ENCODE measurements at regions not wholly inside any gene's neighbourhood (a gene's known extent, or its start where the extent isn't known, plus 50 kb on each side); places are given as distances from the start of the nearest gene placed in this dataset.

DNA sequence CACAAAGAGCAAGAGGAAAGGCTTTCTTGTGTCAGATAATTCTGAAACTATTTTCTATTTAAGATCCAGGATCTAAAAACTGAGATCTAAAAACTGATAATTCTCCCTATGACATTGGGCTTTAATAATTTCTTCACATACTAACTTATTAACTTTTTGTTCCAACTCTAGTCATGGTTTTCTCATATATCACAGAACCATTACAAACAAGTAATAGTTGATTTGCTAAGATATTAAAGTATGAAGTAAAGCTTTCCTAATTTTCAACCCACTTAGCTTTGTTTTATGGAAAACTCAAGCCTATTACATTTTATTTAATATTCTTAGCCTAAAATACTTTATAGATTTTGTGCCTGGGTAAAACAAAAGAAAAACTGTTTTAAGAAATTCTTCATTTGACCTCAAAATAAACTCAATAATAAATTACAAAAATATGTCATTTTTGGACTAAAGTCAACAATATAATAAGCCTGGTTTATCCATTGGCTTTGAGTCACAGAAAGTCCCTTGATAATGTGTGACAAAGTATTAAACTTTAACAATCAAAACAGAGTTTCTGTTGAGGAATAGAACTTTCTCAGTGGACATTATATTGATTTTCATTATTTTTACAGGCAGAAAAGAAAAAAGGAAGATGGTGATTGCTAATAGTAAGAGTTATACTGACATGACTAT is 1142.9 kb upstream of the SORCS1 start:
- TF ChIP-seq, protein P1, sequence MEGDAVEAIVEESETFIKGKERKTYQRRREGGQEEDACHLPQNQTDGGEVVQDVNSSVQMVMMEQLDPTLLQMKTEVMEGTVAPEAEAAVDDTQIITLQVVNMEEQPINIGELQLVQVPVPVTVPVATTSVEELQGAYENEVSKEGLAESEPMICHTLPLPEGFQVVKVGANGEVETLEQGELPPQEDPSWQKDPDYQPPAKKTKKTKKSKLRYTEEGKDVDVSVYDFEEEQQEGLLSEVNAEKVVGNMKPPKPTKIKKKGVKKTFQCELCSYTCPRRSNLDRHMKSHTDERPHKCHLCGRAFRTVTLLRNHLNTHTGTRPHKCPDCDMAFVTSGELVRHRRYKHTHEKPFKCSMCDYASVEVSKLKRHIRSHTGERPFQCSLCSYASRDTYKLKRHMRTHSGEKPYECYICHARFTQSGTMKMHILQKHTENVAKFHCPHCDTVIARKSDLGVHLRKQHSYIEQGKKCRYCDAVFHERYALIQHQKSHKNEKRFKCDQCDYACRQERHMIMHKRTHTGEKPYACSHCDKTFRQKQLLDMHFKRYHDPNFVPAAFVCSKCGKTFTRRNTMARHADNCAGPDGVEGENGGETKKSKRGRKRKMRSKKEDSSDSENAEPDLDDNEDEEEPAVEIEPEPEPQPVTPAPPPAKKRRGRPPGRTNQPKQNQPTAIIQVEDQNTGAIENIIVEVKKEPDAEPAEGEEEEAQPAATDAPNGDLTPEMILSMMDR (IDR thresholded peaks at IDR 0.05; ENCODE audit: control extremely low read depth, extremely low read depth, low read depth, missing control alignments), result no peak
- ChIA-PET CTCF (no interaction called here), POLR2A (no interaction called here)
- no peak for DNase-seq (ENCODE audit: extremely low spot score)

GRCh38 chr10:108303149-108303548 is 1138.6 kb upstream of the SORCS1 start:
- POLR2A ChIA-PET, result no interaction called here
- TF ChIP-seq, protein P1 (IDR thresholded peaks at IDR 0.05; ENCODE audit: control extremely low read depth, extremely low read depth, low read depth, missing control alignments), result no peak
- CTCF ChIA-PET, result no interaction called here
- DNase-seq (ENCODE audit: extremely low spot score), result no peak

- ChIA-PET CTCF (no interaction called here), POLR2A (no interaction called here)
- TF ChIP-seq, protein P1 (IDR thresholded peaks at IDR 0.05; ENCODE audit: control extremely low read depth, extremely low read depth, low read depth, missing control alignments), result no peak
- DNase-seq (ENCODE audit: extremely low spot score), result no peak
Measured at GRCh38 chr10:108301002-108301401, 1136.5 kb upstream of the SORCS1 start.

GRCh38 chr10:108290823-108291222 is 1126.3 kb upstream of the SORCS1 start:
- POLR2A ChIA-PET, result no interaction called here
- TF ChIP-seq, protein P1 (IDR thresholded peaks at IDR 0.05; ENCODE audit: control extremely low read depth, extremely low read depth, low read depth, missing control alignments), result no peak
- no peak for DNase-seq (ENCODE audit: extremely low spot score)
- CTCF ChIA-PET, result no interaction called here

DNA sequence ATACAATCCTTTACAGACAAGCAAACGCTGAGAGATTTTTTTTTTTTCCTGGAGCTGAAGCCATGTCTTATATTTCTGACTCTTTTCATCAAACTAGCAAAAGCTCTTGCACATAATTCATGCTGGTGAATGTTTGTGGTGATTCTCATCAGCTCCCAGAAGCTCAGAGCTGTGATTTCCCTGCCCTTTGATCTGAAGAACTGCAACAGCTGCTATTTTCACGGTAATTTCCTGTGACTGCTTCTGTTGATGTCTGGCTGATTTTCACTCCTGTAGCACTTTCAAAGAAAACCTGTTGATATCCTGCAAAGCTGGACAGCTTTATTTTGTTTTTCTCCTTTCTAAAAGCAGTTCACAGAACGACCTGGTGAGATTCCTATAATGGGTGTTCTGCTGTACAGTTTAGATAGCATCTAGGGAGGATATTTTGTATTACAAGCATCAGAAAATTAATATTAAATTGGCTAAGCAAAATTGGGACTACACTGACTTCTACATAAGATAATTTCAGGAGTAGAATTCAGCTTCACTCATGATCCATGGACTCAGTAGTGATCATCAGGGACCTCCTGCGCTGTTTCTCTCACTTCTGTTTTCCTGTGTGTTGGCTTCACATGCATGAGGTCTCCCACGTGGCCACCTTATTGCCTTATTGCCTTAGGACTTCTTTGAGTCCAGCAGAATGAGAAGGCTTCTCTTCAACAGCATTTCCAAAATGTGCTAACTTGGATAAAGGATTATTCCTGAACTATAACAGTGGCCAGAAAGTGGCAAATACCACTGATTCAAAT is 1111.6 kb upstream of the SORCS1 start:
- CTCF ChIA-PET, result interaction anchor here (1.4 kb wide), 1 partner anchor 14 kb away, joined by 3 read pairs; no protein-coding TSS in a partner anchor
- POLR2A ChIA-PET, result no interaction called here
- no peak for DNase-seq (ENCODE audit: extremely low spot score)
- TF ChIP-seq, protein P1 (IDR thresholded peaks at IDR 0.05; ENCODE audit: control extremely low read depth, extremely low read depth, low read depth, missing control alignments), result no peak

GRCh38 chr10:108260383-108260906 is 1095.9 kb upstream of the SORCS1 start:
- ChIA-PET CTCF (no interaction called here), POLR2A (no interaction called here)
- no peak for DNase-seq (ENCODE audit: extremely low spot score)
- TF ChIP-seq, protein P1 (IDR thresholded peaks at IDR 0.05; ENCODE audit: control extremely low read depth, extremely low read depth, low read depth, missing control alignments), result no peak

Measured in GM10248 (cell line).